Anterior cingulate cortex (tissue), 58 donors: ENCODE measurements at regions not wholly inside any gene's neighbourhood (a gene's known extent, or its start where the extent isn't known, plus 50 kb on each side); places are given as distances from the start of the nearest gene placed in this dataset.
A peak's percentile ranks its signal among the peaks of the same experiment; 100 is the strongest.

ENCODE experiments used
- DNase-seq, 58 donors: peaks; one replicate each; lab custom pipeline; 2025; lab: John Stamatoyannopoulos, UW

DNA sequence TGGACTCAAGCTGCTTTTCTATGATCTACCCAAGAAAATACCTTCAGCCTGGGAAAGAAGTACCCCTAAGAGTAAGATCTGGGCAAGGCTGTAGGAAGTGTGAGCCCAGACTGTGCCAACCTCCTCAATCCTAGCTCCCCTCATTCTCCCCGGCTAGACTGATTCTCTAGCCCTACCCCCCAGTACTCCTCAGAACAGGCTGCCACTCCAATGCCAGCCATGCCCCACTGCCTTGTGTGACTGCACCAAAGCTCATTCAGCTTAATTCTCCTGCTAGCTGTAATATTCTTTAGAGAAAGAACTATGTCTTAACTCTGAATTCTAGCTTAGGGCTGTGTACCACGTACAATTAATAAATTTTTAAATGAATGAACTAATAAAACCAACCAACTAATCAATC lies 92.6 kb upstream of the AKIP1 start:
- no peak for DNase-seq

DNA sequence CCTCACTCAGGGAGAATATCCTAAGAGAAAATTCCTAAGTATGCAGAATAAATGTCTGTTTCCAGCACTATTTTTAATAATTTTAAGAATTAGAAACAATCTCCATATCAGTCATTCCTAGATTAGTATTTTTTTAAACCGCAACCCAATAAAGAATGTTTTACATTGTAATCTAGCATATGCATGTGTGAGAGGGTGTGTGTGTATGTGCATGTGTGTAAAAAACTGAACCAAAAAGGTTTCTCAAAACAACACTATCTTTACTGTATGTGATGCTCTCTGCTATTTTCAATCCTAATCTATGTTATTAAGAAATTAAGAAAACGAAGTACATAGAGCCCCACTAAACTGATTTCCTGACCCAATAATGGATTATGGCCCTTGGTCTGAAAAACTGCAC lies 90.6 kb upstream of the AKIP1 start:
- DNase-seq, result no peak

DNA sequence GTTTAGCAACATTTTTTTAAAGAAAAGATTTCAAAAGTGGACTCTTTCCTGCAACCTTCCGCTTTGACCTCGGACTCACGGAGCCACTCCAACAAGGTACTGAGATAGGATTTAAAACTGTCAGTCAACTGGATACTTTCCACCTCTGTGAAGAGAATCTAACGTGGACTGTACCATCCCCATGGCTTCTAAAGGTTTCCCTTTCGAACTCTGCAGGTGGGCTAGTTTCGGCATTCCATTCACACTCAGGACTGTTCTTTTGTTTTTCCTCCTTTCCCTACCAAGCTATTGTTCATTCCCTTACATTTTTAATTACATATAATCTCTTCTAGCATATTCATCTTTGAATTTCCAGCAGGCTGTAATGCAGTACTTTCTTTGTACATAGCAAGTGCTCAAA lies 88.5 kb upstream of the AKIP1 start:
- DNase-seq, result no peak

DNA sequence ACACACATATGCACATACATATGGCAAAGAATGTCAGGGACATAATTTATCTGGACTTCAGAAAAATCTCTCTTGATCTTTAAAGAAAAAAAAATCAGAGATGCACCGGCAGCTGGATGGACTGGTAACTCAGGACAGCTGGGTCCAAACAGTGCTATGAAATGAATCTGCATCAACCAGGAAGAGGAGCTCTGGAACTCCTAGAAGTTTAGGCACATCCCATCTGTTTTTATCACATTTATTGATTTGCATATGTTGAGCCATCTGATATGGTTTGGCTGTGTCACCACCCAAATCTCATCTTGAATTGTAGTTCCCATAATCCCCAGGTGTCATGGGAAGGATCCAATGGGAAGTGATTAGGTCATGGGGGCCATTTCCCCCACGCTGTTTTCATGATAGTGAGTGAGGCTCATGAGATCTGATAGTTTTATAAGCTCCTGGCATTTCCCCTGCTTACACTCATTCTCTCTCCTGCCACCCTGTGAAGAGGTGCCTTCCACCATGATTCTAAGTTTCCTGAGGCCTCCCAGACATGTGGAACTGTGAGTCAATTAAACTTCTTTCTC lies 87.7 kb upstream of the AKIP1 start:
- no peak for DNase-seq

DNA sequence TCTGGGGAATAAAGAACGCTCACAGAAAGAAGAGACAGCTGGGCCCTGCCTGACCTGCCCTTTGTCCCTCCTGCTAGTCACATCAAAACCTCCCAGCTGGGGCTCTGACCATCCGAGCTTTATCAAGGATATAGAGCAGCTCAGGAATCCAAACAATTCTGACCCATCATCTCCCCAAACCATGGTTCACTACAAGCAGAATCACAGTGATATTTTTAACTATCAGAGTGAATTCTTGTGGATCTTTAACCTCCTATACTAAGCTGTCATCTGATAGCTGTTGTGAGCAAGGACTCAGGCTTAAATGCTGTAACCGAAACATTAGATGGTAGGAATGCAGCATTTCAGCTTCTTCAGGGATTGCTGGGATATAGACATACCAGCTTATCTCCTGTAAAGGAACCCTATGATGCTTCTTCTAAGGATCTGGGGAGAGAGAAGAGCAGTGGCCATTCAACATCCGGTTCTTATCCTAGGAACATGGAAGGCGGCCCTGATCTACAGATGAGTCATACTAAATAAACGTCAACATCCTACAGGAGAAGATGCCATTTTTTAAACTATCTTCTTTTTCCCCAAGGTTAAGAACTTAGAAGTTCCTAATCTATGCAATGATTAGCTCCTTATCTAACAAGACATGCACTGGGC lies 84.7 kb upstream of the AKIP1 start:
- no peak for DNase-seq

DNA sequence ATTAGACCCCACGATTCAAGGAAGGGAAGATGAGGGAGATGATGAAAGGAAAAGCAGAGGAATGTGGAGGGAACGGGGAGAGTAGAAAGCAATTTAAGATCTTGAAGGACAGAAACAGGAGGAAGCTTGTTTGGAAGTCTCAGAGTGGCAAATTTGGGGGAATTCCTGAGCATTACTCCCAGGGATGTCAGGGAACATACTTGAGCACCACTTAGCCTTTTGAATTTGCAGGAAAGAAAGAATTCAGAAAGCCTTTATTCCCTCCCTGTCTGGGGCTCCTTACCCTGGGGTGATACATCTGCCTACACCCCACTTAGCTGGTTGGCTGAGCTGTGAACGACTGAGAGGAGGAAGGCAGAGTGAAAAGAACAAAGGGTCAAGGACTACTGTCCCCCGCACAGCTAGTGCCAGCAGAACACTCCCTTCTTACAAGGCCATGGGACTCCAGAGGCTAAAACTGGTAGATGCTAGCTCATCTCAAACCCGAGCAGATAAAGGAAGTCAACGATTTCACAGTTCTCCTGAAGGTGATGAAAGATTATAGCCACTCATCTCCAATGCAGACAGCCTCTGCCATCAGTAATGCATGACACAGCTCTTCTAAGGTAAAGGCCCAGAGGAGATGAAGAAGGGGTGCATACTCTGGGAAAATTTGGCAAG lies 84.0 kb upstream of the AKIP1 start:
- no peak for DNase-seq

DNA sequence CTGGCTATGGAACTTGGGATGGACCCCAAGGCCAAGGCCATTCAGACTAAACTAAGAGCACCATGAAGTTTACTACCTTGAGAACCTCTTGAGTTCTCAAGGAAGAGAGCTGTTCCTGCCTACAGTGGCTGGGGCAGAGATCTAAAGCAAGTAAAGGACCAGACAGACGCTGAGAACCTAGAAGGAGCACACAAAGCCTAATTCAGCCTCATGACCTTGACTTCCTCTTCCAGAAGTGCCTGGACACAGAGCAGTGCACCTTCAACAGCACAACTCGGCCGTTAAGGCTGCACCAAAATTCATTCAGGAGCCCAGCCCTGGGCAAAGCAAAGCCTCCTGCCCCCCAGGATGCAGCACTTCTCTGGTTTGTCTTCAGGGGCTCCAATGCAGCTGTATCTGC lies 82.9 kb upstream of the AKIP1 start:
- DNase-seq, result no peak

DNA sequence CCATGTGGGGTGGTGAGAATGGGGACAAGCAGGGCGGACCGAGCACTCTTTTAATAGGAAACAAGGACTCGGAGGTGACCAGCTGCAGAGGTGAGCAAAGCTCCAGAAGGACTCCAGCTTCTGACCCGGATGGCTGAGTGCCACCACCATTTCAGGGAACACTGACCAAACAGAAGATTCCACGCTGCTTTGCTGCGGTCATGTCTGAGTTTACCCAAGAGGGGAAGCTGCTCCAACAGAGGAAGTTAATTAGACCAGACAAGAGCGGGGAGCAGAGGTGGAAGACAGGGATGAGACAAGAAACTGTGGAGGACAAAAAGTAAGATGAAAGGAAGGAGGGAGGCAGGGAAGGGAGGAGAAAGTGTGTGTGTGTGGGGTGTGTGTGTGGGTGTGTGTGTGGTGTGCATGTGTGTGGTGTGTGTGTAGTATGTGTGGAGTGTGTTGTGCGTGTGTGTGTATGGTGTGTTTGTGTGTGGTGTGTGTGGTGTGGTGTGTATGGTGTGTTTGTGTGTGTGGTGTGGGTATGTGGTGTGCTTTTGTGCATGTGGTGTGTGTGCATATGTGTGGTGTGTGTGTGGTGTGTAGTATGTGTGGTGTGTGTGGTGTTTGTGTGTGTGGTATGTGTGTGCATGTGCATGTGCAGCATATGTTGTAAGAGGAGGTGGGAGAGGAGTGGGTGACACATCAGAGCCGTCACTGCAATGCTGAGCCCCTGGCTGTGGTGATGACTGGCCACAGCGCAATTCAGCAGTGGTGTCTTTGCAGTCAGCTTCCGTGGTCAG lies 82.2 kb upstream of the AKIP1 start:
- DNase-seq, result no peak

DNA sequence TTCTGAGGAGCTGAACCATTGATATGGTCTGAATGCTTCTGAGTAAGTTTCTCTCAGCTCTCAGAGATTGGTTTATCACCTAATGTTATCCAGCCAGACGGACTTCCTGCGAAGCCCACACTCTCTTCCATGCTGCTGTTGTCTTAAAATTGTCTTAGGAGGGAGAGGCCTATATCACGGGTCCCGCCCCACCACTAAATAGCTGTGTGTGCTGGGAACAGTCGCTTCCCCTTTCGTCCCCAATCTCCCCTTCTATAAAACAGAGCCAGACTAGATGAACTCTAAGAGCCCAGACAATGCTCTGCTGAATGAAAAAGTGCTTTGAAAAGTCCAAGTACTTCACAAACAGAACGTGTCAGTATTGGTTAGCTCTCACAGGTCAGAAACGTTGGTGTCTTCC lies 81.4 kb upstream of the AKIP1 start:
- DNase-seq, result no peak

DNA sequence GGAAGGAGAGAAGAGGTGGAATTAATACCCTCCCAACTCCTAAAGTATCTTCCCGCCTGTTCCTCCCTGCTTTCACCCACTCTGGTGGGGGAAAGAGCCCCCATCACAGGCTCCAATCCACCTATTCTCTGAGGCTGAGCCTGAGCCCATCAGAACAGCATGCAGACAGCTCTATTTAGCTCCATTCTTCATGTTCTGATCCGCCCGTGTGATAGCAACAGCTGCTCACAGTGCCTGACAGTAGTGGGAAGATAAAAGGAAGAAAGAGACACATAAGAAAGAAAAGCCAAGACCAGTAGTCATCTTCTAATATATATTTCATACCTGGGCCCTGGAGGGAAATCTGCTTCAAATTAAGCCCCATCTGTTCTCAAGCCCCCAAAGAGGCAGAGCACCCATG lies 80.3 kb upstream of the AKIP1 start:
- peak in 7 of 58 donors; percentile 23 to 35 (median 27) for DNase-seq

DNA sequence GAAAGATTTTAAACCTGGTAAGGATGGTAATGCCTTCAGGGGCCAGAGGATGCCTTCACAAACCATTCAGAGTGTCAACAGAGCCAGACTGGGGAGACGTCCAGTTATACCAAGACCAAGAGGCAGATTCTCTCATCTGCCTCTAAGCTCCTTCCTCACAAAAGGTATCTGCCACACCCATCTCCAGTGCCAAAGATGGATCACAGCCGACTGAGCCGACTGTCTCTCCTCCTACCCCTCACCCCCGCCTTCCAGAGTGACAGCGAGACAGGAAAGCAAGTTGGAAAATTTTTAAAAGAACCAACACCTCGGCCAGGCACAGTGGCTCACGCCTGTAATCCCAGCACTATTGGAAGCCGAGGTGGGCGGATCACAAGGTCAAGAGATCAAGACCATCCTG lies 79.1 kb upstream of the AKIP1 start:
- DNase-seq, result peak in 3 of 58 donors; percentile 15 to 33 (median 31)

DNA sequence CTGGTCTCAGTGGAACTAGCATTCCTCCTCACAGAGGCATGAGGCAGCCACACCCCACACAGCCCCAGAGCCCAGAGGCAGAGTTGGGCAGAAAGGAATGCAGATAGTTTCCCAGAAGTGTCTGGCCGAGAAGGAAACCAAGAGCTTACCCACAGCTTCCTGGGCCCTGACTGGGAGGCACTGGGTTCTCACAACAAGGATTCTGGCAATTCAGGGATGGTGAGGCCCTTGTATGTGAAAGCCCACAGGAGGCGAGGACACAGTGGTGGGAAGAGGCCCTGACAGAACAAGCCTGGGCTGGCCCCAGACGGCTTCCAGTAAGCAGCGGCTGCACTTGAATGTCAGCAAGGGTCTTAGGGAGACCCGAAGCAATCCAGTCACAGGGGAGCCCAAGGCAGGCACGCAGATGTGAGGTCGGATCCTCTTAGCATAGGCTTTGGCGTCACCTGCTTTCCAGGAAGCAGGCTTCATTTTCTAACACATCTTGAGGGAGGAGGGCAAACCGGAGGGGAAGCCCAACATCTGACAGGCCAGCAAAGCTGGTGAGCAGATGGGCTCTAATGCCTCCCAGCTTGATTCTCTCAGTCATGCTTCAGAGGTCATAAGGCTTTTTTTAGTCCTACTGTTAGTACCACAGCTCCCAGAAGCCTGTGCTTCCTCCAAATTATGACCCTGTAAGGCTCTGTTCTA lies 78.3 kb upstream of the AKIP1 start:
- DNase-seq, result no peak

DNA sequence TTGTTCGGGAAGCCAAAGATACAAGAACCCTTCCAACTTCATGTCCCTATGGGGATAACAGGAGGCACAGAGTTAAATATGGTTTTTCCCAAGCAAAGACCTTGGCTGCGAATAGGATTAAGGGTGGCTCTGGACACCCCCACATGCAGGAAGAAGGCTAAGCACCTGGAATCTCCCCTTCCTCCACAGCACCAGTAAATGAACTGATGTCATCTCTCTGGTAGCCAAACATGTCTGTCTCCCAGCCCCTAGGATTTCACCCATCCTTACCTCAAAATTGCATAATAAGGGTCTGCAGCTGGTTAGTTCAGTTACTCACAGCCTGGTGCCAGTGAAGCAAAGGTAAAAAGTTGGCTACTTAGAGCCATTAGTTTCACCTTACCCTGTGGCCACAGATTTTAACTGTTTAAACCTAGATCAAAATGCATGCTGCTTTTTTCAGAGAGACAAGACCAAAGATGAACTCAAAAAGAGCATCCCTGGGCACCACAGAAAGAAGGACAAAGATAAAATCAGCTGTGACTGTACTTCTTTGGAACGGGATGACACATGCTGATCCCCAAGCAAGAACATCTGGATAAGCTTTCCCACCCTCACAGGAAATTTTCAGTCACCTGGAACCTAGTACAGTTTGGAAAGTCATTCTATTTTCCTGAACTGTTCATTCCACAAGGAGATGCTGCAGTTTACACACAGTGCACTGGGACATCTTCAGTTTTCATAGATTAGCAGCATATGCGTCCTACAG lies 77.2 kb upstream of the AKIP1 start:
- DNase-seq, result no peak

DNA sequence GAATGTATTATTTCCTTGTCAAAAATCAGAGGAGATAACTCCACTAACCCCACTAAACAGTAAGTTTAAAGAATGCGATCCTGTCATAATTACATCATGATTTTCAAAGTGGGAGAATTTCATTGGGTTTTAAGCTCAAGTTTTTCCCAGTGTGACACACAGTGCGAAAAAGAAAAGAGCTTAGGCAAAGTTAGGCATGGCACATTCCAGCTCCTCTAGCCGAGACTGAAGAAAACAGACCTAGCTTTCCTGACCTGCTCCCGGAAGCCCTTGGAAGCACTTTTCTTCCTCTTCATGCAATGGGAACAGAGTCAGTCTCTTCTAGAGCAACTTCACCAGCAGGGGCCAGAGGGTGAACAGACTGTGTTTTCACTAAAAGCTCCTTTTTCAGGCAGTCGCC lies 76.6 kb upstream of the AKIP1 start:
- DNase-seq, result no peak

DNA sequence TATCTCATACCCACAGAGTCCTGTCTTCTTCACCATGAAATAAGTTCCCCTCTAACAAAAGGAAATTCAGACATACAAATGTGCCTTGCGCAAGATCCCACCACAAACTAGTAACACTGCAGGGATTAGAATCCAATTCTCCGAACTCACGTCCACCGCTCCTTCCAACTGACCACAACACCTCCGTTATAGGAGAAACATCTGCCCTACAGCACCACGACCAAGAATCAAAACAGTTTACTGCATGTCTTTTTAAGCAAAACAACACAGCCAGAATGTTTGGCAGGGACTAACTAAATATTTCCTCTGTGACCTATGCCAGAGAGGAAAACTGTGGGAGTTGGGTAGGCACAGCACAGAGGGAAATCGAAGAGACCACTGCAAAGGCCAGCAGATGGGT lies 72.7 kb upstream of the AKIP1 start:
- DNase-seq, result no peak

DNA sequence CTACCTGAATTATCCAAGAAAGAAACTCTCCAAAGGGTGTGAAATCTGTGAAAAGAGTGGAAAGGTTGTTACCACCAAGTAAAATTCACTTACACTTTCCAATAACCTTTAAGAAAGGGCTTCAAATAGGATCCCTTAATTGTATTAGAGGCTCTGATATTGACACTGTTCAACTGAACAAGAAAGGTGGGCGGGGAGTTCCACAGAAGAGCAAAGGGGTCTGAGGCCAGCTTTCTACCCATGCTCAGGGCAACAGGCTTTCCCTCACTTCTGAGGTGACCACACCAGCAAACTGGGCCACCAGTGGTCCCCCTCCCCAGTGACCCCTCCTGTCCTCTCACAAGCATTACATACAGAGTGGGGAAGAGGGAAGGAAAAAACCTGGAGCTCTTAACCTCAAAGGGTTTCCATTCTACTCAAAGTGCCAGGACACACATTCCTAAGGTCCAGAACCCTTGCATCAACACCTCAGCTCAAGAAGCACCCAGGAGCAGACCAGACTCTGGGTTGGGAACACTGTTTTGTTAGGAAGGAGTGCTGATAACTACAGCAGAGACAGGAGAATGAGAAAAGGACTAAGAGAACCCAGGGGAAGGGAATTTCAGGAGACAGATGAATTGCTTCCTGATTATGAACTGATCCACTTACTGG lies 71.6 kb upstream of the AKIP1 start:
- no peak for DNase-seq

DNA sequence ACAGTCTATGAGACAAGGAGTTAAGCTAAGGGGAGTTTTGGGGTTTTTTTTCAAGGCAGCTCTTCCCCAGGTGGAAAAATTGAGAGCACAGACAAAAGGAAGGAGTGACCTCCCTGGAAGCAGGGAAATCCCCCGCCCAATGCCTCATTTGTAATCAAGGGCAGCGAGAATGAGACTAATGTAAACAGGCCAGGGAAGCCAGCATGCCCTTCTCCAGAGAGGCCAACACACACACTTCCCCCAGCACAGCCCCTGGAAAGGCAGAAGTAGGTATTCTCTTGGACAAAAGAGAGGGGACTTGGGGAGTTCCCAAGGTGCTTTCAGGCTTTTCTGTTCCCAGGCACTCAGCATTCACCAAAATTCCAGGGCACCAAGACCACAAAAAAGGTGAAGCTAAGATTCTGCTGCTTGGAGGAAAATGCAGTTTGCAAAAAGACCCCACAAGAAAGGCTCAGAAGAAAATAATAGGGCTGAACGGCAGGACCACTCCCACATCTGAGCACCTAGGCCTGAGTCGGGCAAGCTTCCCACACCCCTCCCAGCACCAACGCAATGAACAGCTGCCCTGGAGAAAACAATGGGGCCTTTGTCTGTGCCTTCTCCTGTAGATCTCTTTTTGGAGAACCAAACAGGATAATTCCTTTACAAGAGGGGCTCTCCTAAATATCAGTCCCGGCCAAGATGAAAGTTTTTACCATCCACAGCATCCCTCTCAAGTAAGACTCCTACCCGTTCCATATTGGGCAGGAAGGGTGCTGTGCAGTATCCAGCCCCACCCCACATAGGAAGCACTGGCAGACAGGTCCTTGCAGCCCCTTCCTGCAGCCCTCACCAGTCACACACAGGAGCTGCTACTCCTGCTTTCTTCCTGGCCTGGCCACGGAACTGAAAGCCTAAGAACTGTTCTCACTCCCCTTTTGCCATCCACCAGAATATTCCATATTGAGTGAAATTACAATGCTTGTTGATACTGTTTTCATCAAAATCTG lies 70.7 kb upstream of the AKIP1 start:
- peak in 23 of 58 donors; percentile 11 to 61 (median 31) for DNase-seq

DNA sequence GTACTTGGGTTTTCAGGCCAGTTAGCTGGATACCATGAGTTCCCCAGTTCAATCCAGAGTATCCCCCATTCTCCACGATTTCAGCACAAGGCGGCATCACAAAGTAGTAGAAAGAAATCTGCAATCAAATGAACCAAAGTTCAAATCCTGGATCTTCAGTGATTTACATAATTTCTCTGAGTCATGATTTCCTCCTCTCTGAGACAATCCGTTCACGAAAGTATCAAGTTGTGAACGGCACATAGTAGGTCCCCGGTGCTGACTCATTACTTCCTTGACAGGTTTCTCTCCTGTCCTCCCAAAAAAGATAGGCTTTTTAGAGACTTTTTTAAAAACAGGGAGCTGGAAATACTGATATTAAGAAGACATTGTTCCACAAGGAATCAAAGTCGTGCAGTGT lies 69.1 kb upstream of the AKIP1 start:
- no peak for DNase-seq
